CD8-positive, alpha-beta memory T cell (primary cell): ENCODE measurements at regions not wholly inside any gene's neighbourhood (a gene's known extent, or its start where the extent isn't known, plus 50 kb on each side); places are given as distances from the start of the nearest gene placed in this dataset.

ENCODE experiments used
- CTCF ChIA-PET: fragments of 350-600 bp; sonication (Branson Sonifier 250); formaldehyde crosslinking; loops from one replicate; lab custom pipeline; 2021; ENCODE audit warnings: antibody characterized with exemption; lab: Charles Lee
- POLR2A ChIA-PET: fragments of 350-600 bp; sonication (Branson Sonifier 250); formaldehyde crosslinking; loops from one replicate; lab custom pipeline; 2021; ENCODE audit warnings: antibody characterized with exemption; lab: Charles Lee
- DNase-seq, 5 donors: peaks; one replicate each; pipeline versions ENCODE4 v3.0.0 to v3.0.0-alpha.2; 2020 to 2022; ENCODE audit warnings: mixed read lengths in 1 of 5
- H3K27ac ChIP-seq: one replicate; pipeline ENCODE4 v1.7.0; 2013; ENCODE audit warnings: low read depth, mild to moderate bottlenecking, low read length, moderate library complexity
- H3K27me3 ChIP-seq: 2 replicates; pipeline ENCODE4 v1.7.0; 2013; ENCODE audit warnings: low read length, mild to moderate bottlenecking; ENCODE audit not compliant: insufficient read depth, poor library complexity, severe bottlenecking
- H3K36me3 ChIP-seq: 2 replicates; pipeline ENCODE4 v1.7.0; 2013; ENCODE audit warnings: mild to moderate bottlenecking, low read length, moderate library complexity; ENCODE audit not compliant: insufficient read depth
- H3K4me1 ChIP-seq: 2 replicates; pipeline ENCODE4 v1.7.0; 2013; ENCODE audit warnings: mild to moderate bottlenecking, low read length, moderate library complexity; ENCODE audit not compliant: insufficient read depth
- H3K4me3 ChIP-seq: 2 replicates; pipeline ENCODE4 v1.7.0; 2013; ENCODE audit warnings: mild to moderate bottlenecking, low read length
- H3K9me3 ChIP-seq: 2 replicates; pipeline ENCODE4 v1.7.0; 2013; ENCODE audit warnings: mild to moderate bottlenecking, low read length
- H3K27ac Mint-ChIP-seq, 8 donors: one replicate each; pipeline ENCODE4 v1.8.0; 2020 to 2021; ENCODE audit warnings: mixed read lengths in 8 of 8, mild to moderate bottlenecking in 6 of 8, inconsistent platforms in 3 of 8, moderate library complexity in 3 of 8
- H3K27me3 Mint-ChIP-seq, 2 donors: one replicate each; pipeline ENCODE4 v1.8.0; 2020 to 2021; ENCODE audit warnings: mixed read lengths in 2 of 2, mild to moderate bottlenecking in 1 of 2, moderate library complexity in 1 of 2
- H3K36me3 Mint-ChIP-seq, 3 donors: one replicate each; pipeline ENCODE4 v1.8.0; 2020 to 2021; ENCODE audit warnings: mixed read lengths in 3 of 3, inconsistent platforms in 1 of 3, mild to moderate bottlenecking in 1 of 3
- H3K4me1 Mint-ChIP-seq, 3 donors: one replicate each; pipeline ENCODE4 v1.8.0; 2020 to 2021; ENCODE audit warnings: mixed read lengths in 3 of 3, inconsistent platforms in 1 of 3, mild to moderate bottlenecking in 1 of 3
- H3K4me3 Mint-ChIP-seq, 7 donors: one replicate each; pipeline ENCODE4 v1.8.0; 2020 to 2021; ENCODE audit warnings: mixed read lengths in 7 of 7, mild to moderate bottlenecking in 6 of 7, moderate library complexity in 4 of 7, inconsistent platforms in 2 of 7
- H3K9me3 Mint-ChIP-seq, 5 donors: one replicate each; pipeline ENCODE4 v1.8.0; 2020 to 2022; ENCODE audit warnings: mixed read lengths in 5 of 5, mild to moderate bottlenecking in 3 of 5, moderate library complexity in 2 of 5, inconsistent platforms in 1 of 5

GRCh38 chr6:74467533-74468215, 738.2 kb downstream of the COL12A1 start:
- Histone ChIP-seq H3K4me3 (no peak overlapping the region), H3K36me3 (no peaks in the 10 kb centered on the region), H3K4me1 (no peaks in the 10 kb centered on the region), H3K27ac (no peak overlapping the region), H3K27me3 (no peaks in the 10 kb centered on the region), H3K9me3 (no peaks in the 10 kb centered on the region)
- Mint-ChIP-seq H3K36me3 (no peaks in the 10 kb centered on the region), H3K27ac (no peak overlapping the region), H3K9me3 (peaks cover 9 to 21% (median 12%) of the 10 kb centered on the region in 5 donors), H3K27me3 (peaks cover 0 to 2% of the 10 kb centered on the region in 2 donors), H3K4me3 (no peak overlapping the region), H3K4me1 (no peaks in the 10 kb centered on the region)
- DNase-seq: no peak
- ChIA-PET POLR2A (no interaction called here), CTCF (no interaction called here)

GRCh38 chr6:74466572-74466971, 739.3 kb downstream of the COL12A1 start:
- Mint-ChIP-seq H3K9me3 (peaks cover 8 to 25% (median 17%) of the 10 kb centered on the region in 5 donors), H3K27ac (no peak overlapping the region), H3K4me3 (no peak overlapping the region), H3K4me1 (no peaks in the 10 kb centered on the region), H3K36me3 (no peaks in the 10 kb centered on the region), H3K27me3 (peaks cover 0 to 2% of the 10 kb centered on the region in 2 donors)
- H3K9me3 ChIP-seq: no peaks in the 10 kb centered on the region
- no peaks in the 10 kb centered on the region for H3K4me1 ChIP-seq
- H3K27ac ChIP-seq: no peak overlapping the region
- ChIA-PET POLR2A (no interaction called here), CTCF (no interaction called here)
- H3K27me3 ChIP-seq: no peaks in the 10 kb centered on the region
- H3K4me3 ChIP-seq: no peak overlapping the region
- no peaks in the 10 kb centered on the region for H3K36me3 ChIP-seq
- DNase-seq: no peak

GRCh38 chr6:74459260-74459659, 746.6 kb downstream of the COL12A1 start:
- Histone ChIP-seq H3K36me3 (no peaks in the 10 kb centered on the region), H3K27ac (no peak overlapping the region), H3K9me3 (no peaks in the 10 kb centered on the region), H3K4me3 (no peak overlapping the region), H3K27me3 (no peaks in the 10 kb centered on the region), H3K4me1 (no peaks in the 10 kb centered on the region)
- CTCF ChIA-PET: no interaction called here
- H3K9me3 Mint-ChIP-seq: peaks cover 0 to 32% (median 7%) of the 10 kb centered on the region in 5 donors
- no peak overlapping the region for H3K4me3 Mint-ChIP-seq
- no peaks in the 10 kb centered on the region for H3K36me3 Mint-ChIP-seq
- POLR2A ChIA-PET: no interaction called here
- no peaks in the 10 kb centered on the region for H3K27me3 Mint-ChIP-seq
- H3K4me1 Mint-ChIP-seq: no peaks in the 10 kb centered on the region
- no peak for DNase-seq
- H3K27ac Mint-ChIP-seq: no peak overlapping the region

GRCh38 chr6:74458536-74458935, 747.3 kb downstream of the COL12A1 start:
- Mint-ChIP-seq H3K27ac (no peak overlapping the region), H3K4me1 (no peaks in the 10 kb centered on the region), H3K36me3 (no peaks in the 10 kb centered on the region), H3K9me3 (peaks cover 0 to 32% (median 11%) of the 10 kb centered on the region in 5 donors), H3K4me3 (no peak overlapping the region), H3K27me3 (no peaks in the 10 kb centered on the region)
- POLR2A ChIA-PET: no interaction called here
- no peak overlapping the region for H3K4me3 ChIP-seq
- CTCF ChIA-PET: no interaction called here
- H3K4me1 ChIP-seq: no peaks in the 10 kb centered on the region
- no peaks in the 10 kb centered on the region for H3K36me3 ChIP-seq
- H3K27ac ChIP-seq: no peak overlapping the region
- no peak for DNase-seq
- H3K9me3 ChIP-seq: no peaks in the 10 kb centered on the region
- H3K27me3 ChIP-seq: no peaks in the 10 kb centered on the region

GRCh38 chr6:74455786-74456185, 750.1 kb downstream of the COL12A1 start:
- Mint-ChIP-seq H3K4me3 (no peak overlapping the region), H3K4me1 (no peaks in the 10 kb centered on the region), H3K27me3 (no peaks in the 10 kb centered on the region), H3K27ac (no peak overlapping the region), H3K9me3 (peaks cover 0 to 24% (median 10%) of the 10 kb centered on the region in 5 donors), H3K36me3 (no peaks in the 10 kb centered on the region)
- Histone ChIP-seq H3K4me3 (no peak overlapping the region), H3K4me1 (no peaks in the 10 kb centered on the region), H3K27ac (no peak overlapping the region), H3K27me3 (no peaks in the 10 kb centered on the region), H3K36me3 (no peaks in the 10 kb centered on the region), H3K9me3 (no peaks in the 10 kb centered on the region)
- POLR2A ChIA-PET: no interaction called here
- DNase-seq: no peak
- CTCF ChIA-PET: no interaction called here

- no peaks in the 10 kb centered on the region for H3K36me3 Mint-ChIP-seq
- H3K4me1 ChIP-seq: no peaks in the 10 kb centered on the region
- H3K4me1 Mint-ChIP-seq: no peaks in the 10 kb centered on the region
- ChIA-PET POLR2A (no interaction called here), CTCF (no interaction called here)
- H3K27me3 ChIP-seq: no peaks in the 10 kb centered on the region
- no peak overlapping the region for H3K4me3 ChIP-seq
- H3K36me3 ChIP-seq: no peaks in the 10 kb centered on the region
- peaks cover 2 to 15% (median 8%) of the 10 kb centered on the region in 5 donors for H3K9me3 Mint-ChIP-seq
- H3K27me3 Mint-ChIP-seq: peaks cover 0 to 2% of the 10 kb centered on the region in 2 donors
- no peak overlapping the region for H3K27ac Mint-ChIP-seq
- H3K4me3 Mint-ChIP-seq: no peak overlapping the region
- H3K27ac ChIP-seq: no peak overlapping the region
- no peak for DNase-seq
- H3K9me3 ChIP-seq: no peaks in the 10 kb centered on the region
Measured at GRCh38 chr6:74451953-74452352, 753.9 kb downstream of the COL12A1 start.

GRCh38 chr6:74448850-74449249, 752.8 kb downstream of the CD109 start:
- Histone ChIP-seq H3K4me1 (no peaks in the 10 kb centered on the region), H3K27me3 (no peaks in the 10 kb centered on the region), H3K27ac (no peak overlapping the region), H3K9me3 (no peaks in the 10 kb centered on the region), H3K4me3 (no peak overlapping the region), H3K36me3 (no peaks in the 10 kb centered on the region)
- H3K4me3 Mint-ChIP-seq: no peak overlapping the region
- no peaks in the 10 kb centered on the region for H3K4me1 Mint-ChIP-seq
- H3K36me3 Mint-ChIP-seq: no peaks in the 10 kb centered on the region
- ChIA-PET CTCF (no interaction called here), POLR2A (no interaction called here)
- no peak for DNase-seq
- peaks cover 2 to 18% (median 4%) of the 10 kb centered on the region in 5 donors for H3K9me3 Mint-ChIP-seq
- H3K27me3 Mint-ChIP-seq: peaks cover 0 to 2% of the 10 kb centered on the region in 2 donors
- H3K27ac Mint-ChIP-seq: no peak overlapping the region

GRCh38 chr6:74447013-74447412, 751.0 kb downstream of the CD109 start:
- DNase-seq: no peak
- ChIA-PET POLR2A (no interaction called here), CTCF (no interaction called here)
- H3K4me3 Mint-ChIP-seq: no peak overlapping the region
- H3K4me3 ChIP-seq: no peak overlapping the region
- no peaks in the 10 kb centered on the region for H3K4me1 ChIP-seq
- no peaks in the 10 kb centered on the region for H3K9me3 ChIP-seq
- H3K9me3 Mint-ChIP-seq: peaks cover 2 to 18% (median 2%) of the 10 kb centered on the region in 5 donors
- no peaks in the 10 kb centered on the region for H3K36me3 ChIP-seq
- no peaks in the 10 kb centered on the region for H3K4me1 Mint-ChIP-seq
- no peak overlapping the region for H3K27ac ChIP-seq
- peaks cover 0 to 2% of the 10 kb centered on the region in 2 donors for H3K27me3 Mint-ChIP-seq
- H3K27ac Mint-ChIP-seq: no peak overlapping the region
- no peaks in the 10 kb centered on the region for H3K27me3 ChIP-seq
- H3K36me3 Mint-ChIP-seq: no peaks in the 10 kb centered on the region
